GM18505 (cell line): ENCODE measurements at regions not wholly inside any gene's neighbourhood (a gene's known extent, or its start where the extent isn't known, plus 50 kb on each side); places are given as distances from the start of the nearest gene placed in this dataset.
"Not testable (repeated sequence)": the region's sequence is repeated elsewhere in the genome, so short reads cannot be mapped to it uniquely, and the experiment has no call there.

ENCODE experiments used
- ATAC-seq: cut with Tn5 transposase; IDR thresholded peaks from one replicate; pipeline ENCODE4 v1.9.1; 2021; ENCODE audit not compliant: unreplicated experiment
- POLR2A ChIP-seq: IDR thresholded peaks from 4 replicates; pipeline ENCODE4 v1.6.1; 2011; ENCODE audit warnings: borderline replicate concordance; ENCODE audit not compliant: insufficient read depth, insufficient read length; ENCODE audit errors: extremely low read depth

- no peak for ATAC-seq
- no peak for TF ChIP-seq POLR2A
Observed at GRCh38 chr12:97886511-97887176, 424.0 kb downstream of the RMST start.

GRCh38 chr12:97897881-97898280 is 435.3 kb downstream of the RMST start:
- not testable (repeated sequence) for ATAC-seq

DNA sequence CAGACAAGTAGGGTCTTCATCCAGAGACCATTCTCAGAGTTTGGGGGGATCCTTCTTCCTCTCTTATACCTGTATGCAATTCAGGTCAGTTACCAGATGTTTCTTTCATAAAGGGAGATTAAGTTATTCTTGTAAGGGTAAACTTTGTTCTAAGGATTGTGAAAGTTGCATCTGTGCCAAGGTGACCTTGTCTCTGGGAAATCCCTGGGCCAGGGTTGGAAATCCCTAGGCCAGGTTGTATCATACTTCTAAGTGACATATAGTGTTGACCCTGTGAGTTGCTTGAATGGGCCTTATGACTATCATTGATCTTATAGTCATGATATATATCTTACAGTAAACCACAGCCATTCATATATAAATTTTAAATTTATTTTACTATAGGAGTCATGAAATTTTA is 436.9 kb downstream of the RMST start:
- ATAC-seq = no peak
- no peak for TF ChIP-seq POLR2A

DNA sequence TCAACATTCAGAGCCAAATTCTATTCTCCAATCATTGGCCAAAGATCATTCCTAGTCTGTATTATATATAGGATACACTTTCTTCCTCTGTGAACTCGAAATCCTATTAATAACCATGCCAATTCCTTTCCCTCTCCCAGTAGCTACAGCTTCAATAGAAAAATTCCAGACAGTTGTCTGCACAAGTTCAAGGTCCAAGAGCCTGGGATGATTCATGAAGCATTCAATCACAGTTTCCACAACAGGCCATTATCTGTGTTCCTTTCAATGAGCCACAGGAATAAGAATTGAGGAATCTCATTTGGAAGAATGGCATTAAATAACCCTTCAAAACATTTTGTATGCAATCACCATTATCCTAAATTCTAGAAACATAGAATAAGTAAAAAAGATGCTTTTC is 437.4 kb downstream of the RMST start:
- no peak for TF ChIP-seq POLR2A
- ATAC-seq = no peak

GRCh38 chr12:97903356-97903755 is 440.8 kb downstream of the RMST start:
- TF ChIP-seq POLR2A = no peak
- no peak for ATAC-seq

DNA sequence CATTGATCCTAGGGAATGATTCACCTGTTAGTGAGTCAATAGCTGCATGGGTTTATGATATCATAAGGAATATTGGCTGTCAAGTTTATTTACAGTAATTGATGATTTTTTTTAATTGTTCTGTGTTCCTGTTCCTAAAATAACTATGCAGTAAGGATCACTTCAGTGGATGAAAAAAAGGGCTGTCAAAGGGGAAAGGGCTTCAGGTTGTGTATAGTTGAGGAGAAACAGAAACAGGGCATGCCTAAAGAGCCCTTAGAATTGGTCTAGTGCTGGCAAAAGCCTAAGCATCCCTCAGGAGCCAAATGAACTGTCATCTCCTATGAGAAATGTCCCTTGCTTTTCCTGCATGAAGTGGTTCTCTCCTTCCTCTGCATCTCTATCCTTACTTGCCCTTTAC is 444.9 kb downstream of the RMST start:
- no peak for ATAC-seq
- no peak for TF ChIP-seq POLR2A

- no peak for ATAC-seq
- TF ChIP-seq POLR2A = no peak
Observed at GRCh38 chr12:97910559-97910958, 448.0 kb downstream of the RMST start.

DNA sequence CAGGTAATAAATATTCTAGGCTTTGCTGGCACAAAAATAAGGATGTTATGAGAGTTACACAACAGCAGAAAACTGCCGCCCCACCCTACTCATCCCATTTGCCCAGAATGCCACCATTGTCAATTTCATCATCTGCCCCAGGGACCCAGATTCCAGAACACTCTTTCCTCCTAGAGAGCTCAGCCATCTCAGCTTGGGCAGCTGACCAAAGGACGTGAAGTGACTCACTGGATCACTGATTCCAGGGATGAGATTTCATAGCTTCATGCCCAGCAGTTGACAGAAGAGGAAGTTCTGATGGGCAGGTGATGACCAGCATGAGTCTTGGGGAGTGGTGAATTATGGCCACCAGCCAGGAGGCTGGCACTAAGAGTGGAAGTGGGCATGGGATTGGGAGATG is 450.3 kb downstream of the RMST start:
- no peak for TF ChIP-seq POLR2A
- no peak for ATAC-seq

DNA sequence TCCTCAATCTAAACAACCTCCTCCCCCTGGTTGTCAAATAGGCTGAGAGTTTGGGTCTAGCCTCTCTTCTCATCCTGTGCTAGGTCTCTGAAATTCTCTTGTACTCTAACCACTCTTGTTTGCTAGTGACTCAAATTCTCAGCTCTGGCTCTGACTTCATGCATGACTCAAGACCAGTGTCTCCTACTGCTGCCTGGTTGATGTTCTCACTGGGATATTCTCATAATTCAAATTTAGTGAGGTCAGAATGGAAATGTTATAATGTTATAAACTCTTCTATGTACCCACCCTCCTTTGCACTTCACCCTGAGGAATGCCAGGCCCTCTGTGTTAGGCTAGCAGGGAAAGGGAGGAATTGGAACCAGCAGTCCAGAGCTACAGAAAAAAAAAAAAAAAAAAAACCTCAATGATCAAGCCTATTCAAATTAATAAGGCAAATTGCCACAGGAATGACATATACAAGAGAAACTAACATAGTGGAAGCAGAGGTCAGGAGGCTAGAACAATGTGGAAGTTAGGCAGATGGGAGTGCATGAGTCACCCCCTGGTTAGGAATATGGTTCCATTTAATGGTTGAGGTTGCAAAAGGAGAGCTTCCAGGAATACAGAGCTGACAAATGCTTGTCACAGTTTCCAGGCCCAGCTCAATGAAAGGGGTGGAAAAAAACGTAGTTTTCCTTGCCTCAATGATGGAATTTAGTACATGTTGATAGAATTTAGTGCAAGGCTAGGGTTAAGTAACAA is 459.5 kb downstream of the RMST start:
- no peak for TF ChIP-seq POLR2A
- no peak for ATAC-seq

GRCh38 chr12:97923546-97923945 is 460.9 kb downstream of the RMST start:
- no peak for TF ChIP-seq POLR2A
- no peak for ATAC-seq

- no peak for ATAC-seq
- no peak for TF ChIP-seq POLR2A
Observed at GRCh38 chr12:97924122-97924521, 461.5 kb downstream of the RMST start.

DNA sequence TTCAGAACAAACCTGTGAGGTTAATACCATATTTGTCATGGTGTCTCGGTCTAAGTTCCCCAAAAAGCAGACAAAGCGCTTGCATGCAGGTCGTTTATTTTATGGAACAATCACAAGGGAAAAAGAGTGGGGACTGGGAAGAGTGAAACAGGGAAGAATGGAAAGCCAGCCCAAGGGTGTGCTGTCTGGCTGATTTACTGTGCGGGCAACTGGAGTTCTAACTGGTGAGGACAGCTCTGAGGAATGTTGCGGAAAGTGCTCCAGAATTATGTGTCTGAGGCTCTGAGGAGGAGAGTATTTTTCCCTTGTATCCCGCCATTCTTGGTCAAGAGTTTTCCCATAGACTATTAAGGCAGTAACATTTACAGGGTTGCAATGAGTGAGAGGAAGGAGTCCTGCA is 465.4 kb downstream of the RMST start:
- no peak for TF ChIP-seq POLR2A
- ATAC-seq = no peak

DNA sequence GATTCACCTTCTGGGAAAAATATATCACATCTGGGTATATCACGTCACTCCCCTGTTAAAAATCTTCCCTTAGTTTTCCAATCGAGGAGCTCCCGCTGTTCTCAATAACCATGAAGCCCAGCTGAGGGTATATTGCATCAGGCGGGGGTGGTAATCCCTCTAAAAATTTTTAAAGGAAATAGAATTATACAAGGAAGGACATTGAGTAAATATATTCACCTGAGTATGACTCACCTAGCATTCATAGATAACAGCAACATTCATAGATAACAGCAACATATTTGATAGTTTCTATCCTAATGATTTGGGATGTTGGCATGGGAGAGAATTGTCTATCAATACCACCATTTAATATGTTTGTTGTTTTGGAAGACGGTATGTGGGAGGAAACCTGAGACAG is 473.6 kb downstream of the RMST start:
- TF ChIP-seq POLR2A = no peak
- no peak for ATAC-seq

- ATAC-seq = no peak
- TF ChIP-seq POLR2A = no peak
Observed at GRCh38 chr12:97938031-97938430, 475.4 kb downstream of the RMST start.
